DND-41 (cell line): ENCODE measurements at regions not wholly inside any gene's neighbourhood (a gene's known extent, or its start where the extent isn't known, plus 50 kb on each side); places are given as distances from the start of the nearest gene placed in this dataset.

Source experiments
- ATAC-seq: fragments of 200-7000 bp; cut with Tn5 transposase; 3 replicates; pipeline ENCODE4 v1.9.1; 2021; ENCODE audit warnings: low read depth; ENCODE audit not compliant: insufficient read depth
- DNase-seq: peaks from one replicate; pipeline ENCODE4 v3.0.0-alpha.2; 2020
- H2AFZ ChIP-seq: 2 replicates; pipeline ENCODE4 v1.6.0; 2012; ENCODE audit warnings: low read depth, low read length
- H3K27ac ChIP-seq: 2 replicates; pipeline ENCODE4 v1.5.1; 2012; ENCODE audit warnings: low read length, inconsistent platforms
- H3K27me3 ChIP-seq: fragments of 200-600 bp; sonication (generic); 2 replicates; pipeline ENCODE4 v1.6.0; 2012; ENCODE audit warnings: low read length, mild to moderate bottlenecking, inconsistent platforms; ENCODE audit not compliant: insufficient read depth, poor library complexity
- H3K36me3 ChIP-seq: 2 replicates; pipeline ENCODE4 v1.5.1; 2012; ENCODE audit warnings: low read length, inconsistent platforms; ENCODE audit not compliant: insufficient read depth
- H3K4me1 ChIP-seq: 2 replicates; pipeline ENCODE4 v1.5.1; 2012; ENCODE audit warnings: mild to moderate bottlenecking, low read length; ENCODE audit not compliant: insufficient read depth
- H3K4me2 ChIP-seq: 2 replicates; pipeline ENCODE4 v1.6.0; 2012; ENCODE audit warnings: mild to moderate bottlenecking, moderate library complexity, low read length, inconsistent platforms; ENCODE audit not compliant: insufficient read depth
- H3K4me3 ChIP-seq, 2 experiments: fragments of 200-600 bp in 1 of 2; shearing (Covaris generic) in 1 of 2; 2 replicates each; pipeline ENCODE4 v1.5.1; 2012 to 2016; ENCODE audit warnings: inconsistent platforms in 2 of 2, low read length in 2 of 2, mild to moderate bottlenecking in 2 of 2, low read depth in 1 of 2, moderate library complexity in 1 of 2
- H3K79me2 ChIP-seq: 2 replicates; pipeline ENCODE4 v1.6.0; 2012; ENCODE audit warnings: low read length, inconsistent platforms; ENCODE audit not compliant: insufficient read depth
- H3K9ac ChIP-seq: 2 replicates; pipeline ENCODE4 v1.6.0; 2012; ENCODE audit warnings: low read depth, mild to moderate bottlenecking, inconsistent platforms, low read length, moderate library complexity
- H3K9me3 ChIP-seq: 2 replicates; pipeline ENCODE4 v1.5.1; 2012; ENCODE audit warnings: low read length, moderate library complexity, mild to moderate bottlenecking, inconsistent platforms; ENCODE audit not compliant: insufficient read depth, severe bottlenecking
- H4K20me1 ChIP-seq: 2 replicates; pipeline ENCODE4 v1.6.0; 2012; ENCODE audit warnings: low read length; ENCODE audit not compliant: insufficient read depth
- CTCF ChIP-seq: IDR thresholded peaks from 2 replicates; pipeline ENCODE4 v1.5.1; 2012; ENCODE audit warnings: borderline replicate concordance, low read length, moderate library complexity, mild to moderate bottlenecking; ENCODE audit not compliant: poor library complexity, severe bottlenecking; ENCODE audit errors: extremely low read depth
- EZH2 ChIP-seq: IDR thresholded peaks from 3 replicates; pipeline ENCODE4 v1.6.1; 2012; ENCODE audit warnings: borderline replicate concordance, low read depth, mild to moderate bottlenecking, moderate library complexity, low read length, inconsistent platforms; ENCODE audit not compliant: severe bottlenecking

DNA sequence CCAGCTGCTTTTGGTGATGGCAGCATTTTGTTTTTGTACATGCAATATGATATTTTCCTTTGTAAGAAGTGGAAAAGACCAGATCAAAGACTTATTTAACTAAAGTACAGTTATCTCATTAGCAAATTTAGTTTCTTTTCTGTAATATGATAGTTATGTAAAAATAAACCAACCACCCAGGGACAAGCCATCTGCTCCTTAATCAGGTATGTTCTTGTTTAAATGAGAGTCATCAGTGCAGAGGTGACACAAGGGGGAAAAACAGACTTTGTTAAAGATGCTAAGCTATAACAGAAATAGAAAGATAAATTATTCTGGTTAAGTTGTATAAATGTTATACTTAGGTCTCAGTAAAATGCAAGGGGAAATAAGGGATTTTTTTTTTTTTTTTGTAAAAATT, 805.7 kb upstream of the SEMA6A start:
- Histone ChIP-seq H3K9ac (no peak overlapping the region), H3K4me3 (no peak overlapping the region), H2AFZ (no peak overlapping the region), H3K27me3 (no peaks in the 10 kb centered on the region), H4K20me1 (no peaks in the 10 kb centered on the region), H3K4me2 (no peak overlapping the region), H3K4me1 (no peaks in the 10 kb centered on the region), H3K9me3 (no peaks in the 10 kb centered on the region), H3K27ac (no peak overlapping the region), H3K36me3 (no peaks in the 10 kb centered on the region), H3K79me2 (no peaks in the 10 kb centered on the region)
- DNase-seq (no peak), ATAC-seq (no peak)
- TF ChIP-seq CTCF (no peak), EZH2 (no peak)

DNA sequence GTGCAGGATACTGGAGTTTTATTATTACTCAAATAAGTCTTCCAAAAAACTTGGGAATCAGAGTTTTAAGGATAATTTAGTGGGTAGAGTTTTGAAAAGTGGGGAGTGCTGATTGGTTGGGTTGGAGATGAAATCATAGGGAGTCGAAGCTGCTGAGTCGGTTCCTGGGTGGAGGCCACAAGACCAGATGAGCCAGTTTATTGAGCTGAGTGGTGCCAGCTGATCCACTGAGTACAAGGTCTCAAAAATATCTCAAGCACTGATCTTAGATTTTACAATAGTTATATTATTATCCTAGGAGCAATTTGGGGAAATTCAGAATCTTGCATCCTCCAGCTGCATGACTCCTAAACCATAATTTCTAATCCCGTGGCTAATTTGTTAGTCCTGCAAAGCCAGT, 804.9 kb upstream of the SEMA6A start:
- no peak overlapping the region for H3K27ac ChIP-seq

GRCh38 chr5:117376748-117377147, 802.1 kb upstream of the SEMA6A start:
- Histone ChIP-seq H3K4me2 (no peak overlapping the region), H2AFZ (no peak overlapping the region), H3K9ac (no peak overlapping the region), H3K36me3 (no peaks in the 10 kb centered on the region), H3K79me2 (no peaks in the 10 kb centered on the region), H3K4me3 (no peak overlapping the region), H3K27ac (no peak overlapping the region), H4K20me1 (no peaks in the 10 kb centered on the region), H3K4me1 (no peaks in the 10 kb centered on the region), H3K9me3 (no peaks in the 10 kb centered on the region), H3K27me3 (no peaks in the 10 kb centered on the region)
- DNase-seq (no peak), ATAC-seq (no peak)
- no peak for TF ChIP-seq EZH2
- TF ChIP-seq CTCF: no peak

More for the DNA sequence above, 804.9 kb upstream of the SEMA6A start:
- H3K27me3 ChIP-seq: no peaks in the 10 kb centered on the region
- no peak overlapping the region for H2AFZ ChIP-seq
- H3K4me1 ChIP-seq: no peaks in the 10 kb centered on the region
- H3K4me2 ChIP-seq: no peak overlapping the region
- no peaks in the 10 kb centered on the region for H3K9me3 ChIP-seq
- no peak overlapping the region for H3K9ac ChIP-seq
- no peak overlapping the region for H3K4me3 ChIP-seq
- ATAC-seq (no peak), DNase-seq (no peak)
- TF ChIP-seq EZH2: no peak
- TF ChIP-seq CTCF: no peak
- H3K36me3 ChIP-seq: no peaks in the 10 kb centered on the region
- no peaks in the 10 kb centered on the region for H4K20me1 ChIP-seq
- no peaks in the 10 kb centered on the region for H3K79me2 ChIP-seq

DNA sequence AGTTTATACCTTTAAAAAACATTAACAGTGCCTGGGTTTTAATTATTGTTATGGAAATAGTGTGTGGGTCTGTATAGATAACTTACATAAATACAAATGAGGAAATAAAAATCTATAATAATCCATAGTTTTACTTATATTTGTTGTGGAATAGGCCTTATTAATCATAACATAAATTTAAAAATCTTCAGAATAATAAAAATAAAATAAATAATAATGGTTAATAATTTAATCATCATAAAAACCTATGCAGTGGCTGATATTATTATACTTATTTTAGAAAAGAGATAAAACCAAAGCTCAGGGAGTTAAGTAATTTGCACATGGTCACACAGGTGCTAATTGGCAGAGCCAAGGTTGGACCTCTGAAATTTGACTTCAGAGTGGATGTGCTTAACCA, 785.3 kb upstream of the SEMA6A start:
- no peak overlapping the region for H3K27ac ChIP-seq
- H3K9ac ChIP-seq: no peak overlapping the region
- no peak overlapping the region for H3K4me2 ChIP-seq
- ATAC-seq: no peak
- DNase-seq: no peak
- no peak overlapping the region for H3K4me3 ChIP-seq
- H3K27me3 ChIP-seq: no peaks in the 10 kb centered on the region
- H2AFZ ChIP-seq: no peak overlapping the region
- TF ChIP-seq CTCF: no peak
- no peak for TF ChIP-seq EZH2
- no peaks in the 10 kb centered on the region for H3K36me3 ChIP-seq
- H3K79me2 ChIP-seq: no peaks in the 10 kb centered on the region
- H4K20me1 ChIP-seq: no peaks in the 10 kb centered on the region
- no peaks in the 10 kb centered on the region for H3K9me3 ChIP-seq
- H3K4me1 ChIP-seq: no peaks in the 10 kb centered on the region
